Cardiac fibroblast (primary cell): ENCODE measurements at regions not wholly inside any gene's neighbourhood (a gene's known extent, or its start where the extent isn't known, plus 50 kb on each side); places are given as distances from the start of the nearest gene placed in this dataset.
A peak's percentile ranks its signal among the peaks of the same experiment; 100 is the strongest.
"Not testable (repeated sequence)": the region's sequence is repeated elsewhere in the genome, so short reads cannot be mapped to it uniquely, and the experiment has no call there.

Experiments
- DNase-seq, 2 donors: peaks; one replicate each; pipeline versions ENCODE4 v3.0.0 to v3.0.0-alpha.2; 2010; ENCODE audit warnings: low read depth in 2 of 2
- H3K4me3 ChIP-seq, 2 donors: replicated peaks in 1 of 2; 1 replicate in 1 of 2; 2 replicates in 1 of 2; pipeline ENCODE4 v1.5.1; 2011; ENCODE audit warnings: low read depth in 2 of 2, low read length in 2 of 2, mild to moderate bottlenecking in 2 of 2, moderate library complexity in 1 of 2
- CTCF ChIP-seq: IDR thresholded peaks from one replicate; pipeline ENCODE4 v1.5.1; 2011; ENCODE audit warnings: low read depth, mild to moderate bottlenecking, low read length, inconsistent platforms

GRCh38 chr4:148850257-148850995 is 408.2 kb upstream of the NR3C2 start:
- no peak for DNase-seq
- H3K4me3 ChIP-seq, result no peak overlapping the region
- no peak for TF ChIP-seq CTCF

- DNase-seq, result no peak
- TF ChIP-seq CTCF, result no peak
- no peak overlapping the region for H3K4me3 ChIP-seq
Observed at GRCh38 chr4:148849581-148849980, 407.4 kb upstream of the NR3C2 start.

- no peak overlapping the region for H3K4me3 ChIP-seq
- DNase-seq, result no peak
- TF ChIP-seq CTCF, result no peak
Observed at GRCh38 chr4:148847544-148848255, 405.5 kb upstream of the NR3C2 start.

- no peak overlapping the region for H3K4me3 ChIP-seq
- TF ChIP-seq CTCF, result no peak
- DNase-seq, result peak in 1 of 2 donors; percentile 36
Observed at GRCh38 chr4:148845609-148846008, 403.4 kb upstream of the NR3C2 start.

GRCh38 chr4:148843625-148844024 is 401.4 kb upstream of the NR3C2 start:
- H3K4me3 ChIP-seq, result no peak overlapping the region
- TF ChIP-seq CTCF, result no peak
- no peak for DNase-seq

GRCh38 chr4:148842843-148843242 is 400.6 kb upstream of the NR3C2 start:
- no peak overlapping the region for H3K4me3 ChIP-seq
- TF ChIP-seq CTCF, result no peak
- no peak for DNase-seq

GRCh38 chr4:148837571-148837970 is 395.4 kb upstream of the NR3C2 start:
- not testable (repeated sequence) for DNase-seq, H3K4me3 ChIP-seq
